ENCODE measurements at regions not wholly inside any gene's neighbourhood (a gene's known extent, or its start where the extent isn't known, plus 50 kb on each side); places are given as distances from the start of the nearest gene placed in this dataset.
"Not testable (repeated sequence)": the region's sequence is repeated elsewhere in the genome, so short reads cannot be mapped to it uniquely, and the experiment has no call there.

- no peak for FAIRE-seq
Observed at GRCh38 chr2:39867268-39867667, 88.2 kb upstream of the THUMPD2 start.

GRCh38 chr2:39865751-39866150, 86.7 kb upstream of the THUMPD2 start:
- no peak for FAIRE-seq

- FAIRE-seq, result not testable (repeated sequence)
Observed at GRCh38 chr2:39863672-39864071, 84.6 kb upstream of the THUMPD2 start.

GRCh38 chr2:39860538-39860937, 81.5 kb upstream of the THUMPD2 start:
- no peak for FAIRE-seq

- FAIRE-seq, result no peak
Observed at GRCh38 chr2:39858677-39859076, 79.6 kb upstream of the THUMPD2 start.

GRCh38 chr2:39855856-39856255, 76.8 kb upstream of the THUMPD2 start:
- FAIRE-seq, result no peak

- no peak for FAIRE-seq
Observed at GRCh38 chr2:39854771-39855170, 75.7 kb upstream of the THUMPD2 start.

GRCh38 chr2:39852831-39853230, 73.8 kb upstream of the THUMPD2 start:
- FAIRE-seq, result no peak

- FAIRE-seq, result no peak
Observed at GRCh38 chr2:39851651-39852110, 72.6 kb upstream of the THUMPD2 start.

GRCh38 chr2:39851251-39851650, 72.2 kb upstream of the THUMPD2 start:
- FAIRE-seq, result no peak

- FAIRE-seq, result no peak
Observed at GRCh38 chr2:39849982-39850526, 71.0 kb upstream of the THUMPD2 start.

- FAIRE-seq, result no peak
Observed at GRCh38 chr2:39849064-39849463, 70.0 kb upstream of the THUMPD2 start.

GRCh38 chr2:39845460-39846146, 66.5 kb upstream of the THUMPD2 start:
- no peak for FAIRE-seq

GRCh38 chr2:39839261-39839848, 60.3 kb upstream of the THUMPD2 start:
- FAIRE-seq, result no peak

- no peak for FAIRE-seq
Observed at GRCh38 chr2:39838589-39838988, 59.5 kb upstream of the THUMPD2 start.

GRCh38 chr2:39837856-39838453, 58.9 kb upstream of the THUMPD2 start:
- no peak for FAIRE-seq

- FAIRE-seq, result no peak
Observed at GRCh38 chr2:39836638-39837037, 57.6 kb upstream of the THUMPD2 start.

GRCh38 chr2:39834426-39834825, 55.4 kb upstream of the THUMPD2 start:
- no peak for FAIRE-seq

GRCh38 chr2:39830610-39831009, 51.6 kb upstream of the THUMPD2 start:
- not testable (repeated sequence) for FAIRE-seq
